Kidney epithelial cell (primary cell): ENCODE measurements at regions not wholly inside any gene's neighbourhood (a gene's known extent, or its start where the extent isn't known, plus 50 kb on each side); places are given as distances from the start of the nearest gene placed in this dataset.

ENCODE experiments used
- DNase-seq: peaks from one replicate; pipeline ENCODE4 v3.0.0-alpha.2; 2010; ENCODE audit warnings: low read depth
- H3K27me3 ChIP-seq: 2 replicates; pipeline ENCODE4 v1.6.0; 2011; ENCODE audit warnings: low read length; ENCODE audit not compliant: control insufficient read depth, insufficient read depth
- H3K36me3 ChIP-seq: 2 replicates; pipeline ENCODE4 v1.5.1; 2011; ENCODE audit warnings: low read length; ENCODE audit not compliant: control insufficient read depth, insufficient read depth
- H3K4me3 ChIP-seq: 2 replicates; pipeline ENCODE4 v1.5.1; 2011; ENCODE audit warnings: low read depth, mild to moderate bottlenecking, control low read depth, low read length
- CTCF ChIP-seq: IDR thresholded peaks from 2 replicates; pipeline ENCODE4 v1.5.1; 2011; ENCODE audit warnings: mild to moderate bottlenecking, moderate library complexity, low read length, control low read depth, inconsistent platforms; ENCODE audit not compliant: insufficient read depth, poor library complexity, severe bottlenecking

GRCh38 chr20:60632391-60633262 is 619.4 kb upstream of the CDH4 start:
- no peak for TF ChIP-seq CTCF
- no peak overlapping the region for H3K4me3 ChIP-seq
- no peak for DNase-seq
- H3K36me3 ChIP-seq, result no peaks in the 10 kb centered on the region
- H3K27me3 ChIP-seq, result no peaks in the 10 kb centered on the region

- TF ChIP-seq CTCF, result no peak
- no peak overlapping the region for H3K4me3 ChIP-seq
- H3K36me3 ChIP-seq, result no peaks in the 10 kb centered on the region
- no peak for DNase-seq
- H3K27me3 ChIP-seq, result no peaks in the 10 kb centered on the region
These were observed 617.4 kb upstream of the CDH4 start for GRCh38 chr20:60634491-60635172.

GRCh38 chr20:60636417-60636816 is 615.6 kb upstream of the CDH4 start:
- Histone ChIP-seq H3K27me3 (no peaks in the 10 kb centered on the region), H3K4me3 (no peak overlapping the region), H3K36me3 (no peaks in the 10 kb centered on the region)
- DNase-seq, result no peak
- TF ChIP-seq CTCF, result no peak

- no peaks in the 10 kb centered on the region for H3K36me3 ChIP-seq
- TF ChIP-seq CTCF, result no peak
- H3K4me3 ChIP-seq, result no peak overlapping the region
- no peaks in the 10 kb centered on the region for H3K27me3 ChIP-seq
- no peak for DNase-seq
These were observed 614.3 kb upstream of the CDH4 start for GRCh38 chr20:60637801-60638200.

GRCh38 chr20:60638430-60639098 is 613.5 kb upstream of the CDH4 start:
- H3K27me3 ChIP-seq, result no peaks in the 10 kb centered on the region
- H3K4me3 ChIP-seq, result no peak overlapping the region
- no peak for TF ChIP-seq CTCF
- no peak for DNase-seq
- H3K36me3 ChIP-seq, result no peaks in the 10 kb centered on the region
